Tibial artery (tissue), 4 donors: ENCODE measurements at regions not wholly inside any gene's neighbourhood (a gene's known extent, or its start where the extent isn't known, plus 50 kb on each side); places are given as distances from the start of the nearest gene placed in this dataset.
"Not testable (repeated sequence)": the region's sequence is repeated elsewhere in the genome, so short reads cannot be mapped to it uniquely, and the experiment has no call there.

Experiments
- DNase-seq, 2 donors: peaks; one replicate each; pipeline ENCODE4 v3.0.0-alpha.2; 2019
- H3K27ac ChIP-seq, 2 donors: fragments of 200-600 bp; sonication (generic) in 1 of 2; 1 replicate in 1 of 2; 2 replicates in 1 of 2; pipeline ENCODE4 v1.5.1; 2018 to 2019; ENCODE audit warnings: mild to moderate bottlenecking in 1 of 2
- H3K27me3 ChIP-seq, 2 donors: fragments of 200-600 bp; sonication (generic) in 1 of 2; one replicate each; pipeline versions ENCODE4 v1.5.1 to v1.6.0; 2016 to 2019
- H3K36me3 ChIP-seq, 3 donors: fragments of 200-600 bp; sonication (generic) in 2 of 3; one replicate each; pipeline ENCODE4 v1.5.1; 2016 to 2019; ENCODE audit warnings: mild to moderate bottlenecking in 2 of 3
- H3K4me1 ChIP-seq, 4 donors: fragments of 200-600 bp; sonication (generic) in 2 of 4; 1 replicate in 3 of 4; 2 replicates in 1 of 4; pipeline ENCODE4 v1.5.1; 2016 to 2019
- H3K4me3 ChIP-seq, 2 donors: fragments of 200-600 bp; sonication (generic) in 1 of 2; 1 replicate in 1 of 2; 2 replicates in 1 of 2; pipeline ENCODE4 v1.5.1; 2018 to 2019; ENCODE audit warnings: mild to moderate bottlenecking in 2 of 2
- H3K9me3 ChIP-seq, 3 donors: fragments of 200-600 bp; sonication (generic) in 1 of 3; one replicate each; pipeline ENCODE4 v1.5.1; 2016 to 2019
- CTCF ChIP-seq, 2 experiments: fragments of 200-600 bp in 1 of 2; fragments of 450-650 bp in 1 of 2; IDR thresholded peaks; one replicate each; pipeline ENCODE4 v1.5.1; 2017 to 2019; ENCODE audit warnings: antibody characterized with exemption in 2 of 2, mild to moderate bottlenecking in 1 of 2, moderate library complexity in 1 of 2
- intact Hi-C: fragments of 100-400 bp; cut with DNase I; formaldehyde crosslinking; loops from one replicate; pipeline ENCODE4 v1.15.0; 2023; ENCODE audit warnings: low total_unique reads

DNA sequence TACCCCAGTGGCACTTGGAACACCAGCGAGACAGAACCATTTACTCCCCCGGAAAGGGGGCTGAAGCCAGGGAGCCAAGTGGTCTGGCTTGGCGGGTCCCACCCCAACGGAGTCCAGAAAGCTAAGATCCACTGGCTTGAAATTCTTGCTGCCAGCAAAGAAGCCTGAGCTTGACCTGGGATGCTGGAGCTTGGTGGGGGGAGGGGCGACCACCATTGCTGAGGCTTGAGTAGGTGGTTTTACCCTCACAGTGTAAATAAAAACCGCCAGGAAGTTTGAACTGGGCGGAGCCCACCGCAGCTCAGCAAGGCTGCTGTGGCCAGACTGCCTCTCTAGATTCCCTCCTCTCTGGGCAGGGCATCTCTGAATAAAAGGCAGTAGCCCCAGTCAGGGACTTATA lies 62.8 kb downstream of the RPS24 start:
- H3K27me3 ChIP-seq, H3K36me3 ChIP-seq, intact Hi-C loops, H3K4me1 ChIP-seq, DNase-seq, H3K9me3 ChIP-seq, H3K27ac ChIP-seq, H3K4me3 ChIP-seq: not testable (repeated sequence)

DNA sequence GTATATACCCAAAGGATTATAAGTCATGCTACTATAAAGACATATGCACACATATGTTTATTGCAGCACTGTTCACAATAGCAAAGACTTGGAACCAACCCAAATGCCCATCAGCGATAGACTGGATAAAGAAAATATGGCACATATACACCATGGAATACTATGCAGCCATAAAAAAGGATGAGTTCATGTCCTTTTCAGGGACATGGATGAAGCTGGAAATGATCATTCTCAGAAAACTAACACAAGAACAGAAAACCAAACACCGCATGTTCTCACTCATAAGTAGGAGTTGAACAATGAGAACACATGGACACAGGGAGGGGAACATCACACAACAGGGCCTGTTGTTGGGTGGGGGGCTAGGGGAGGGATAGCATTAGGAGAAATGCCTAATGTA lies 68.9 kb downstream of the RPS24 start:
- H3K27me3 ChIP-seq, H3K4me3 ChIP-seq, DNase-seq, intact Hi-C loops, H3K4me1 ChIP-seq, H3K36me3 ChIP-seq, H3K27ac ChIP-seq: not testable (repeated sequence)
- H3K9me3 ChIP-seq, result peaks cover 0 to 19% (median 17%) of the 10 kb centered on the region in 3 donors

DNA sequence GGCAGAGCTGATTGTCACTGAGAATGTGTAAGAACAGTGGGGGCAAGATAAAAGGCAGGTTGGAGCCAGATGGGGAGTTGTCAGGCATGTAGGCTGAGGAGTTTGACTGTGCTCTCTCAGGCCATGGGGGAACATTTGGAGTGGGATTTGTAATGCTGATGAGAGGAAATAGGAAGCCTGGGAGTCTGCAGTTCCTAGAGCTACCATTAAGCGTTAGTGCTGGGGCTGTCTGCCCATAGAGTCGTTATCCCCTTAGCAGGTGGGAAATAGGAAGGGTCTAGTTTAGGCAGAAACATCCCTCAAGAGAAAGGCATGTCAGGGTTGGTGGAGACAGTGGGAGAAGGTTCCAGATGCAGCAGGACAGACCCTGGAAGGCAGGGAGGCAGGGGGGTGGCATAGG lies 75.5 kb downstream of the RPS24 start:
- Histone ChIP-seq H3K36me3 (no peaks in the 10 kb centered on the region), H3K4me3 (no peak overlapping the region), H3K27me3 (no peaks in the 10 kb centered on the region), H3K9me3 (peaks cover 0 to 4% (median 4%) of the 10 kb centered on the region in 3 donors), H3K4me1 (no peaks in the 10 kb centered on the region), H3K27ac (no peak overlapping the region)
- no peak for TF ChIP-seq CTCF (IDR thresholded peaks at IDR 0.05)
- no peak for DNase-seq
- intact Hi-C loops, result no loop called here

DNA sequence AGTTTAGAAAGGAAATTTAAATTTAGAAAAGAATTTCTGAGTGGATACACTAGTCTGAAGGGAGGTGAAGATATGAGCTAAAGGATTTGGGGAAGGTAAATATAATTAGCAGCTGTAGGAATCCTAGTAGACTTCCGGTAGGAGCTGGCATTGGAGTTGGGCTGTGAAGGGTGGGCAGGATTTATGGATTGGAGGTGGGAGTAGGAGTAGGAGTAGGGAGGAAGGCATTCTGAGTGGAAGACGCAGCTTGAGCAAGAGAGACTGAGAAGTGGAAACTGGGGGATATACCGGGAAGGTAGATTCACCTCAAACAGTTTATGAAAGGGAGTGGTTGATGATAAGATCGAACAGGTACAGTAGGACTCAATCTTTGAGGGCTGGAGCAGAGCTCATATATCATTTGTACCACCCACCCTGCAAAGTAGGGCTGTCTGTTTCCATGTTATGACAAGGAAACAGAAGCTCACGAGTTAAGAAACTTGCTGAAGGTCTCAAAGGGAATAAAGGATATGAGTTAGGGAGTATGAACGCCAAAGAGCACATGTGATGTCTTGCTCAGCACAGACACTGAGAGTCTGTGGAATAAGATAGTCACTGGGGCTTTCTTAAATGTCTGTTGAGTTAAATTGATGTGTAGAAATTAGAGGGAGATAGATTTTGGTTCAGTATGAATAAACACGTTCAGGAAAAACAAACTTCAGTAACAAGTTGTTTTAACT lies 81.6 kb downstream of the RPS24 start:
- no peak overlapping the region for H3K27ac ChIP-seq
- TF ChIP-seq CTCF (IDR thresholded peaks at IDR 0.05), result no peak
- H3K4me3 ChIP-seq, result no peak overlapping the region
- no peaks in the 10 kb centered on the region for H3K27me3 ChIP-seq
- peaks cover 0 to 8% (median 0%) of the 10 kb centered on the region in 3 donors for H3K9me3 ChIP-seq
- no peak for DNase-seq
- intact Hi-C loops, result no loop called here
- H3K4me1 ChIP-seq, result no peaks in the 10 kb centered on the region
- no peaks in the 10 kb centered on the region for H3K36me3 ChIP-seq

DNA sequence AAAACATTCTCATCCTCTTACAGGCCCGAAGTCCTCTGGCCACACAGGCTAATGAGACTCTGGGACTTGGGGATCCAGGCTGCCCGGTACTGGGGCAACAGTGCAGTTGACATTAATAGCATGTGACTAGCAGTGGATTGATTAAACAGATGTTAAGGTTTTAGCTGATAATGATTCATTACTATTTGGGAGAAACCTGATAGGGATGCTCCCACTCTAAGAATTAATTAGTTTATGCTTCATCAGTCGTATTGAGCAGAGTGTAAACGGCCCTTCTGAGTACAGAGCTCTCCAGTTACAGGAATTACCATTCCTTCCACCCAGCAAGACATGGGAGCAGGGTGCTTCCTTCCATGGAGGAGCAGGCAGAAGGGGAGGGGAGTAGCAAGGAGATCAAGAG lies 82.7 kb downstream of the RPS24 start:
- Histone ChIP-seq H3K9me3 (peaks cover 0 to 16% (median under 1%) of the 10 kb centered on the region in 3 donors), H3K36me3 (no peaks in the 10 kb centered on the region), H3K27ac (no peak overlapping the region), H3K27me3 (no peaks in the 10 kb centered on the region), H3K4me3 (no peak overlapping the region), H3K4me1 (no peaks in the 10 kb centered on the region)
- no peak for TF ChIP-seq CTCF (IDR thresholded peaks at IDR 0.05)
- DNase-seq, result no peak
- intact Hi-C loops, result no loop called here

GRCh38 chr10:78118591-78118990 lies 84.9 kb downstream of the RPS24 start:
- Histone ChIP-seq H3K36me3 (no peaks in the 10 kb centered on the region), H3K4me1 (no peaks in the 10 kb centered on the region), H3K27me3 (no peaks in the 10 kb centered on the region), H3K27ac (no peak overlapping the region), H3K9me3 (peaks cover 0 to 33% (median 18%) of the 10 kb centered on the region in 3 donors), H3K4me3 (no peak overlapping the region)
- intact Hi-C loops, result no loop called here
- no peak for TF ChIP-seq CTCF (IDR thresholded peaks at IDR 0.05)
- DNase-seq, result no peak

DNA sequence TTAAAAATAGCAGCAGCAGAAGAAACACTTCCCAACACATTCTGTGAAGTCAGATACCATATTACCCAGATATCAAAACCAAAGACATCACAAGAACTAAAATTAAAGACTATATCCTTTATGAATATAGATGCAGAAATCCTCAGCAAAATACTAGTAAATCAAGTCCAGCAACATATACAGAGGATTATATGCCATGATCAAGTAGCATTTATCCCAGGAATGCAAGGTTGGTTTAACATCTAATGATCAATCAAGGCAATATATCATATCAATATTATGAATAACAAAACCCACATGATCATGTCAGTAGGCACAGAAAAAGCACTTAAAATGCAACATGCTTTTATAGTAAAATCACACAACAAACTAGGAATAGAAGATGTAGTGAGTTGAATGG lies 88.1 kb downstream of the RPS24 start:
- H3K27me3 ChIP-seq, result no peaks in the 10 kb centered on the region
- H3K4me1 ChIP-seq, result no peaks in the 10 kb centered on the region
- H3K4me3 ChIP-seq, result no peak overlapping the region
- intact Hi-C loops, result no loop called here
- no peak for TF ChIP-seq CTCF (IDR thresholded peaks at IDR 0.05)
- DNase-seq, result no peak
- peaks cover 0 to 37% (median 18%) of the 10 kb centered on the region in 3 donors for H3K9me3 ChIP-seq
- no peaks in the 10 kb centered on the region for H3K36me3 ChIP-seq
- H3K27ac ChIP-seq, result no peak overlapping the region
